ENCODE measurements at regions not wholly inside any gene's neighbourhood (a gene's known extent, or its start where the extent isn't known, plus 50 kb on each side); places are given as distances from the start of the nearest gene placed in this dataset.

- H3K4me3 ChIP-seq (ENCODE audit: control insufficient read depth in 2 of 3, extremely low read depth in 1 of 3, insufficient read depth in 2 of 3, low read depth in 1 of 3, low read length in 3 of 3): no peak overlapping the region
- no peaks in the 10 kb centered on the region for H3K79me2 ChIP-seq (ENCODE audit: control insufficient read depth, insufficient read depth, low read length)
- peaks cover 8% of the 10 kb centered on the region for H3K27me3 ChIP-seq (ENCODE audit: control insufficient read depth, extremely low read depth, insufficient read depth, low read length)
- H3K9me1 ChIP-seq (ENCODE audit: control insufficient read depth, extremely low read depth, insufficient read depth, low read length): no peaks in the 10 kb centered on the region
- no peak overlapping the region for H3K9ac ChIP-seq (ENCODE audit: control insufficient read depth, extremely low read depth, insufficient read depth, low read length)
- dilution Hi-C loops (cut with MboI; ENCODE audit: extremely low pct_ligation_motif_present, low sequenced_read_pairs): no loop called here
- no peaks in the 10 kb centered on the region for H3K9me3 ChIP-seq (ENCODE audit: control insufficient read depth, low read depth, low read length)
- FAIRE-seq: no peak
- DNase-seq (ENCODE audit: low read depth, low spot score): no peak
- no peak overlapping the region for H3K4me2 ChIP-seq (ENCODE audit: control insufficient read depth, extremely low read depth, insufficient read depth, low read depth, low read length)
- no peak overlapping the region for H2AFZ ChIP-seq (ENCODE audit: control insufficient read depth, low read length)
- H3K4me1 ChIP-seq (ENCODE audit: control insufficient read depth, extremely low read depth, insufficient read depth, low read length): no peaks in the 10 kb centered on the region
- no peak overlapping the region for H3K27ac ChIP-seq (ENCODE audit: control insufficient read depth, insufficient read depth, low read length)
- TF ChIP-seq CTCF (optimal IDR thresholded peaks at IDR 0.05 in 1 of 3, IDR thresholded peaks at IDR 0.05 in 1 of 3, conservative IDR thresholded peaks at IDR 0.05 in 1 of 3; ENCODE audit: extremely low read depth in 1 of 3, insufficient read depth in 2 of 3, low read length in 3 of 3) (no peak), EZH2 (IDR thresholded peaks at IDR 0.05; ENCODE audit: low read length) (no peak)
- no peaks in the 10 kb centered on the region for H4K20me1 ChIP-seq (ENCODE audit: control insufficient read depth, extremely low read depth, insufficient read depth, low read length)
- no peaks in the 10 kb centered on the region for H3K36me3 ChIP-seq (ENCODE audit: control insufficient read depth in 2 of 2, extremely low read depth in 1 of 2, insufficient read depth in 2 of 2, low read length in 2 of 2)
These were observed 100.2 kb downstream of the MTX3 start for GRCh38 chr5:79890930-79891249.

- H3K4me3 ChIP-seq (ENCODE audit: control insufficient read depth in 2 of 3, extremely low read depth in 1 of 3, insufficient read depth in 2 of 3, low read depth in 1 of 3, low read length in 3 of 3): no peak overlapping the region
- H4K20me1 ChIP-seq (ENCODE audit: control insufficient read depth, extremely low read depth, insufficient read depth, low read length): no peaks in the 10 kb centered on the region
- no peak overlapping the region for H3K27ac ChIP-seq (ENCODE audit: control insufficient read depth, insufficient read depth, low read length)
- no peaks in the 10 kb centered on the region for H3K9me1 ChIP-seq (ENCODE audit: control insufficient read depth, extremely low read depth, insufficient read depth, low read length)
- TF ChIP-seq EZH2 (IDR thresholded peaks at IDR 0.05; ENCODE audit: low read length): no peak
- no peak for TF ChIP-seq CTCF (optimal IDR thresholded peaks at IDR 0.05 in 1 of 3, IDR thresholded peaks at IDR 0.05 in 1 of 3, conservative IDR thresholded peaks at IDR 0.05 in 1 of 3; ENCODE audit: extremely low read depth in 1 of 3, insufficient read depth in 2 of 3, low read length in 3 of 3)
- no peaks in the 10 kb centered on the region for H3K9me3 ChIP-seq (ENCODE audit: control insufficient read depth, low read depth, low read length)
- H3K79me2 ChIP-seq (ENCODE audit: control insufficient read depth, insufficient read depth, low read length): no peaks in the 10 kb centered on the region
- no peak overlapping the region for H3K9ac ChIP-seq (ENCODE audit: control insufficient read depth, extremely low read depth, insufficient read depth, low read length)
- DNase-seq (ENCODE audit: low read depth, low spot score) (no peak), FAIRE-seq (no peak)
- dilution Hi-C loops (cut with MboI; ENCODE audit: extremely low pct_ligation_motif_present, low sequenced_read_pairs): no loop called here
- H3K36me3 ChIP-seq (ENCODE audit: control insufficient read depth in 2 of 2, extremely low read depth in 1 of 2, insufficient read depth in 2 of 2, low read length in 2 of 2): no peaks in the 10 kb centered on the region
- no peaks in the 10 kb centered on the region for H3K4me1 ChIP-seq (ENCODE audit: control insufficient read depth, extremely low read depth, insufficient read depth, low read length)
- H2AFZ ChIP-seq (ENCODE audit: control insufficient read depth, low read length): no peak overlapping the region
- H3K27me3 ChIP-seq (ENCODE audit: control insufficient read depth, extremely low read depth, insufficient read depth, low read length): peaks cover 8% of the 10 kb centered on the region
- no peak overlapping the region for H3K4me2 ChIP-seq (ENCODE audit: control insufficient read depth, extremely low read depth, insufficient read depth, low read depth, low read length)
These were observed 100.7 kb downstream of the MTX3 start for GRCh38 chr5:79890119-79890929.

Data from keratinocyte (primary cell).